LHCN-M2 (cell line): ENCODE measurements at regions not wholly inside any gene's neighbourhood (a gene's known extent, or its start where the extent isn't known, plus 50 kb on each side); places are given as distances from the start of the nearest gene placed in this dataset.
"Not testable (repeated sequence)": the region's sequence is repeated elsewhere in the genome, so short reads cannot be mapped to it uniquely, and the experiment has no call there.

Experiments used
- DNase-seq: peaks from one replicate; pipeline ENCODE4 v3.0.0-alpha.2; 2012; ENCODE audit warnings: low read depth

GRCh38 chr6:86476311-86476710 is 461.0 kb upstream of the HTR1E start:
- no peak for DNase-seq

GRCh38 chr6:86474081-86474480 is 463.2 kb upstream of the HTR1E start:
- no peak for DNase-seq

- no peak for DNase-seq
Observed at GRCh38 chr6:86471791-86472190, 465.5 kb upstream of the HTR1E start.

- DNase-seq, result no peak
Observed at GRCh38 chr6:86459978-86460377, 477.4 kb upstream of the HTR1E start.

GRCh38 chr6:86456821-86457220 is 480.5 kb upstream of the HTR1E start:
- DNase-seq, result no peak

GRCh38 chr6:86453232-86453631 is 484.1 kb upstream of the HTR1E start:
- DNase-seq, result no peak

GRCh38 chr6:86448398-86448797 is 488.9 kb upstream of the HTR1E start:
- DNase-seq, result no peak

- DNase-seq, result no peak
Observed at GRCh38 chr6:86440608-86441007, 496.7 kb upstream of the HTR1E start.

GRCh38 chr6:86423571-86423970 is 513.8 kb upstream of the HTR1E start:
- DNase-seq, result no peak

- DNase-seq, result no peak
Observed at GRCh38 chr6:86412057-86412456, 525.3 kb upstream of the HTR1E start.

- no peak for DNase-seq
Observed at GRCh38 chr6:86407128-86407527, 530.2 kb upstream of the HTR1E start.

GRCh38 chr6:86392850-86393249 is 544.5 kb upstream of the HTR1E start:
- not testable (repeated sequence) for DNase-seq

GRCh38 chr6:86380571-86381125 is 556.7 kb upstream of the HTR1E start:
- DNase-seq, result no peak

- DNase-seq, result no peak
Observed at GRCh38 chr6:86357877-86358276, 579.5 kb upstream of the HTR1E start.

- DNase-seq, result no peak
Observed at GRCh38 chr6:86355271-86355670, 582.1 kb upstream of the HTR1E start.

GRCh38 chr6:86331919-86332318 is 605.4 kb upstream of the HTR1E start:
- no peak for DNase-seq

- DNase-seq, result no peak
Observed at GRCh38 chr6:86331265-86331840, 606.0 kb upstream of the HTR1E start.

- DNase-seq, result no peak
Observed at GRCh38 chr6:86306210-86306609, 631.1 kb upstream of the HTR1E start.

- DNase-seq, result no peak
Observed at GRCh38 chr6:86285876-86286275, 643.2 kb upstream of the SYNCRIP start.

GRCh38 chr6:86284809-86285480 is 642.3 kb upstream of the SYNCRIP start:
- DNase-seq, result not testable (repeated sequence)

GRCh38 chr6:86283596-86283995 is 640.9 kb upstream of the SYNCRIP start:
- DNase-seq, result not testable (repeated sequence)

- no peak for DNase-seq
Observed at GRCh38 chr6:86276056-86276455, 633.4 kb upstream of the SYNCRIP start.

GRCh38 chr6:86273936-86274335 is 631.2 kb upstream of the SYNCRIP start:
- no peak for DNase-seq
